ENCODE measurements at regions not wholly inside any gene's neighbourhood (a gene's known extent, or its start where the extent isn't known, plus 50 kb on each side); places are given as distances from the start of the nearest gene placed in this dataset.

- H3K4me1 ChIP-seq, result no peaks in the 10 kb centered on the region
Observed at GRCh38 chr5:17991775-17992174, 357.5 kb downstream of the TAF11L14 start.

GRCh38 chr5:17992291-17992690 lies 358.0 kb downstream of the TAF11L14 start:
- Histone ChIP-seq H3K27me3 (no peaks in the 10 kb centered on the region), H3K9me3 (no peaks in the 10 kb centered on the region), H3K27ac (no peak overlapping the region), H3K4me1 (no peaks in the 10 kb centered on the region), H3K4me3 (no peak overlapping the region), H3K36me3 (no peaks in the 10 kb centered on the region)
- TF ChIP-seq POLR2A (IDR thresholded peaks at IDR 0.05) (no peak), CTCF (IDR thresholded peaks at IDR 0.05) (no peak)
- DNase-seq, result no peak

More at GRCh38 chr5:17991775-17992174, 357.5 kb downstream of the TAF11L14 start:
- H3K36me3 ChIP-seq, result no peaks in the 10 kb centered on the region
- no peak for DNase-seq
- no peaks in the 10 kb centered on the region for H3K27me3 ChIP-seq
- H3K27ac ChIP-seq, result no peak overlapping the region
- H3K9me3 ChIP-seq, result no peaks in the 10 kb centered on the region
- no peak overlapping the region for H3K4me3 ChIP-seq
- TF ChIP-seq CTCF (IDR thresholded peaks at IDR 0.05) (no peak), POLR2A (IDR thresholded peaks at IDR 0.05) (no peak)

- Histone ChIP-seq H3K4me3 (no peak overlapping the region), H3K36me3 (no peaks in the 10 kb centered on the region), H3K27ac (no peak overlapping the region), H3K4me1 (no peaks in the 10 kb centered on the region), H3K9me3 (no peaks in the 10 kb centered on the region), H3K27me3 (no peaks in the 10 kb centered on the region)
- no peak for TF ChIP-seq CTCF (IDR thresholded peaks at IDR 0.05)
- no peak for TF ChIP-seq POLR2A (IDR thresholded peaks at IDR 0.05)
- DNase-seq, result no peak
Observed at GRCh38 chr5:17995997-17996396, 361.7 kb downstream of the TAF11L14 start.

GRCh38 chr5:17999858-18000257 lies 365.6 kb downstream of the TAF11L14 start:
- no peaks in the 10 kb centered on the region for H3K27me3 ChIP-seq
- TF ChIP-seq CTCF (IDR thresholded peaks at IDR 0.05) (no peak), POLR2A (IDR thresholded peaks at IDR 0.05) (no peak)

GRCh38 chr5:18000744-18001143 lies 366.5 kb downstream of the TAF11L14 start:
- Histone ChIP-seq H3K27ac (no peak overlapping the region), H3K9me3 (no peaks in the 10 kb centered on the region), H3K36me3 (no peaks in the 10 kb centered on the region), H3K4me3 (no peak overlapping the region), H3K4me1 (no peaks in the 10 kb centered on the region), H3K27me3 (no peaks in the 10 kb centered on the region)
- no peak for DNase-seq
- TF ChIP-seq CTCF (IDR thresholded peaks at IDR 0.05), result no peak
- no peak for TF ChIP-seq POLR2A (IDR thresholded peaks at IDR 0.05)

More at GRCh38 chr5:17999858-18000257, 365.6 kb downstream of the TAF11L14 start:
- H3K4me1 ChIP-seq, result no peaks in the 10 kb centered on the region
- DNase-seq, result no peak
- no peaks in the 10 kb centered on the region for H3K36me3 ChIP-seq
- no peak overlapping the region for H3K4me3 ChIP-seq
- no peaks in the 10 kb centered on the region for H3K9me3 ChIP-seq
- H3K27ac ChIP-seq, result no peak overlapping the region

- Histone ChIP-seq H3K27ac (no peak overlapping the region), H3K4me3 (no peak overlapping the region), H3K9me3 (no peaks in the 10 kb centered on the region), H3K36me3 (no peaks in the 10 kb centered on the region), H3K27me3 (peaks cover 0 to 4% of the 10 kb centered on the region in 2 donors), H3K4me1 (no peaks in the 10 kb centered on the region)
- DNase-seq, result no peak
- no peak for TF ChIP-seq CTCF (IDR thresholded peaks at IDR 0.05)
- TF ChIP-seq POLR2A (IDR thresholded peaks at IDR 0.05), result no peak
Observed at GRCh38 chr5:18003312-18003711, 369.1 kb downstream of the TAF11L14 start.

Data from Peyer's patch (tissue), 4 donors.